HG02870 (cell line): ENCODE measurements at regions not wholly inside any gene's neighbourhood (a gene's known extent, or its start where the extent isn't known, plus 50 kb on each side); places are given as distances from the start of the nearest gene placed in this dataset.

ENCODE experiments used
- ATAC-seq: cut with Tn5 transposase; IDR thresholded peaks from one replicate; pipeline ENCODE4 v1.9.1; 2021; ENCODE audit warnings: mild to moderate bottlenecking, moderate library complexity; ENCODE audit not compliant: unreplicated experiment

DNA sequence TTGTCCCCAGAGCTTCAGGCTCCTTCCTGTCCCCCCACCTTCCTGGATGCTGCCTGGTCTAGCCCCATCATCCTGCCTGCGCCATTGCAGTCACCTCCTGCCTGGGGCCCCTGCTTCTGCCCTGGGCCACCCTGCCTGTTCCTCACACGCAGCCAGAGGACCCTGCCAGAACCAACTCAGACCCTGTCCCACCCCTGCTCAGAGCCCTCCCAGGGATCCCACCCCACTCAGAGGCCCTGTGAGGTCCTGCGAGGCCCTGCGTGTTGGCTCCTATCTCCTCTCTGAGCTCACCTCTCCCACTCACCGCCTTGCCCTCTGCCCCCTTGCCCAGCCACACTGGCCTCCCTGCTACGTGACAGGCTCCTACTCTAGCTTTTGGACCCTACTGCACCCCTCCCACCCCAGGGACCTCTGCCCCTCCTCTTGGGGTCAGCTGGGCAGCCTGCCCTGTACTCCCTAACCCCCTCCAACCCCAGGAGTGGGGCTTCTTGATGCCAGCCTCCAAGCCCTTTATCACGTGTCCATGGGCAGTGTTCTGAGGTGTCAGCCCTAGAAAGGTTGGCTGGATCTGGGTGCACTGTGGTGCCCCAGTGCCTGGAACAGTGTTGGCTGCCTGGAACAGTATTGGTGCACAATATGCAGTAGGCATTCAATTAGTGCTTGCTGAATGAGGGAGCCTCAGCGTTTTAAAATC is 68.3 kb downstream of the CEBPB start:
- no peak for ATAC-seq

DNA sequence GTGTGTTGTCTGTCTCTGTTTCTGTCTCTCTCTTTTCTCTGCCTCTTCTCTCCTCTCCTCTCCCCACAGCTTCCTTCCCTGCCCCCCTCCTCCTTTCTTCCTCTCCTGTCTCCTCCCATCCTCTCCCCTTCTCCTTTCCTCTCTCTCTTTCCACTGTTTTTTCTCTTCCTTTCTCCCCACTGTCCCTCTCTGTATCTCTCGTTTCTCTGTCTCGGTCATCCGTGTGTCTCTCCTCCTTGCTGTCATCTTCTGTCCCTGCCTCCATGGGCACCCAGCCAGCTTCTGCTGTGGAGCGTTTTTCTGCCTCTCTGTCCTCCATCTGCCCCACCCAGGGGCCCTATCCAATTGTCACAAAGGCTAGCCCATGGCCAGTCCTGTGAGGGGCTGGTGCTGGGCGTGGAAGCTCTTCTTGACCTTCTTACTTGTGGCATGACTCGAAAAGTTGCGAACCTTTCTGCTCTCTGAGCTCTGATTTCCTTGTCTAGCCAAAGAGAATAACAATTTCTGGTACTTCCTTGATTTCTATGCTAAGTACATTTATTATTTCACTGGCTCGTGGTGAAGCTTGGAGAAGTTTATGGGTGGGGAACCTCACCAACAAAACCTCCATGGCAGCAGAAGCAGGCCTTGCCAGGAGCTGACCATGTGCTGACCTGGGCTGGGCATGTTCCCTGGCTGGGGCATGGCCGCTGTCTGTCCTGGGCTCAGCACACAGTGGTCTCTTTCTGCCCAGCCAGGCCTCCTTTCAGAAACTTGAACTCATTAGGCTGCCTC is 69.3 kb downstream of the CEBPB start:
- no peak for ATAC-seq

DNA sequence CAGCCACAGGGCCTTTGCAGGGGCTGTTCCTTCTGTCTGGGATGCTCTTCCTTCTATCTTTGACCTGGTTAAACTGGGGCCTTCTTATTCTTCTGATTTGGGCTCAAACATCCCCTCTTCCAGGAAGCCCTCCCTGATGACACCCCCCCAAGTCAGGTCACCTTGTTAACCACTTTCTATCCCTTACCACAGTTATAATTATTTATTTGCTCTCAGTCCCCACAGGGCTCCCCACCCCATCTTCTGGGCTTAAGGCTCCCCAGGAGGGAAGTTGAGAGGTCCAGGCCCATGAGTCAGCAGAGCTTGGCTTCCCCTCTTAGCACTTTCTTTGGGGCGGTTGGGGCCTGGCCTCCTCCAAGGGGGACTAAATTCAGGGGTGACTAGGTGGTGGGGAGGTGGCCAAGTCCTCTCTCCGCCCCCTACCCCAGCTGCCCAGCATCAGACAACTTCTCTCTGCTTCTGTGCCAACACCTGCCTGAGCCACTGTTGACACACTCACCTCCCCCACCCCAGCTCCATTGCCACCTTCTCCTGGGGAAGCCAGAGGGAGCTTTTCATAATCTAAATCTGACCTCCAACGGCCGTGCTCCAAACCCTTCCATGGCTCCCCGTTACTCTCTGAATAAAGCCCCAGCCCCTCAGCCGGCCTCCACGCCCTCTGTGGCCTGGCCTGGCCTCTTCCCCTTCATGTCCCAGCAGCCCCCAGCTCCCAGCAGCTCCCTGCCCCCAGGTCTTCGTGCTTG is 70.0 kb downstream of the CEBPB start:
- ATAC-seq, result no peak

DNA sequence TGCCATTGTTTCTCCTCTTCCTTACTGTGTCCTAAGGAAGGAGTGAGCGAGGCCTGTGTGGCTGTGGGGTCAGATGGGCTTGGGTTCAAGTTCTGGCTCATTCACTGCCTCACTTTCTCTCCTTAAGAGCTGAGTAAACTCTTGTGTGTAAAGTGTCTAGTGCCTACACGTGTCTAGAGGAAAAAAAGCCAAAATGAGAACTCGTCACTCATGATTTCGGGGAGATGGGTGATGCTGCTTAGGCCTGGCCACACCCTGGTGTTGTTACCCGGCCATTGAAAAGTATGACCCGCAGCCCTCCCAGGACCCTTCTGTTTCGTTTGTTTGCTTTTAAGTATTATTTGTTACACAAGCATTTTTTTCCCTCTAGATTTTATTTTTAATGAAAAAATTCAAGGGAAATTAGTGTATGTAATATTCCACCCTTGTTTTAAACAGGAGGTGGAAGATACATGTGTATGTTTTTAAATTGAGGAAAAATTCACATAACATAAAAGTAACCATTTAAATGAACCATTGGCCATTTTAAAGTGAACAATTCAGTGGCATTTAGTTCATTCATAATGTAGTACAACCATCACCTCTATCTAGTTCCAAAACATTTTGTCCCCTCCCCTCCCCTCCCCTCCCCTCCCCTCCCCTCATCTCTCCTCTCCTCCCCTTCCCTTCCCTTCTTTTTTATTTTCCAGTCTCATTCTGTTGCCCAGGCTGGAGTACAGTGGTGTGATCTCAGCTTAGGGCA is 71.0 kb downstream of the CEBPB start:
- no peak for ATAC-seq

DNA sequence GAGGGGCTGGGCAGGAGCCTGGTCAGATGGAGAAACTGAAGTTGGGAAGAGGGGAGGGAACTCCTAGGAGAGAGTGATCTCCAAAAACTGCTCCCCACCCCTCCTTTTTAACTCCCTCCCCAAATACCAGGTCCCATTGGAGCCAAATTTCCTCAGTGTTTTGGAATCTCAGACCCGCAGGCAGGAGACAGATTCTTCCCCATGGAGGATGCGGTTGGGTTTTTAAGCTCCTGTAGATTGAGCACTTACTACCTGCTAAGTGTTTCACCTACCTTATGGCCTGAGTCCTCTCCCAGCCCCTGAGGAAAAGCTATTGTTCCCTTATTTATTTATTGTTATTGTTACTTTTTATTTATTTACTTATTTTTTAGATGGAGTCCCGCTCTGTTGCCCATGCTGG is 73.2 kb downstream of the CEBPB start:
- no peak for ATAC-seq

DNA sequence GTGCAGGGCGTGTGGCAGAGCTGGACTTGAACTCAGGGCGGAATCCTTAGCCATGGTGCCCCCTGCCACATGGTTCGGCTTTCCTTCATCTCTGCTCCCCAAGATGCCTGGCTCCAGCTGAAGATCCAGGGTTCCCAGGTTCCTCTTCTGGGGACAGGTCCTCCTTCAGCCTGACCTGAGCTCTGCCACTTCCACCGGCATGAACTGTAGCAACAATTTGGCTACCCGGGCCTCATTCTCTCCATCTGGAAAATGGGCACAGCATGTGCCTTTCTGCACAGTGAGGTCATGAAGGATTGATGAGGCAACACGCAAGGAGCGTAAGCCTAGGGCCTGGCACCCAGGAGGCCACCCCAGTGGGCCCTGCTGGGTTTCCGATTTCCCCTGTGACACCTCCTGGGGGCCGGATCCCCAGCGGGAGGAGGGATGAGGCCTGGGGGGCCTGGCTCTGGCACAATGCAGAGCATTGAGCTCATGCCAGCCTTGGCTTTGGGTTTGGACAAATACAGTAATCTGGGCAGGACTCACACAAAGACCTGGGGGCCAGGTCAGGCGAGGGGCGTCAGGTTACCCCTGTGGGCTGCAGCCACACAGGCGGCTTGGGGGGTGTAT is 74.0 kb downstream of the CEBPB start:
- no peak for ATAC-seq

DNA sequence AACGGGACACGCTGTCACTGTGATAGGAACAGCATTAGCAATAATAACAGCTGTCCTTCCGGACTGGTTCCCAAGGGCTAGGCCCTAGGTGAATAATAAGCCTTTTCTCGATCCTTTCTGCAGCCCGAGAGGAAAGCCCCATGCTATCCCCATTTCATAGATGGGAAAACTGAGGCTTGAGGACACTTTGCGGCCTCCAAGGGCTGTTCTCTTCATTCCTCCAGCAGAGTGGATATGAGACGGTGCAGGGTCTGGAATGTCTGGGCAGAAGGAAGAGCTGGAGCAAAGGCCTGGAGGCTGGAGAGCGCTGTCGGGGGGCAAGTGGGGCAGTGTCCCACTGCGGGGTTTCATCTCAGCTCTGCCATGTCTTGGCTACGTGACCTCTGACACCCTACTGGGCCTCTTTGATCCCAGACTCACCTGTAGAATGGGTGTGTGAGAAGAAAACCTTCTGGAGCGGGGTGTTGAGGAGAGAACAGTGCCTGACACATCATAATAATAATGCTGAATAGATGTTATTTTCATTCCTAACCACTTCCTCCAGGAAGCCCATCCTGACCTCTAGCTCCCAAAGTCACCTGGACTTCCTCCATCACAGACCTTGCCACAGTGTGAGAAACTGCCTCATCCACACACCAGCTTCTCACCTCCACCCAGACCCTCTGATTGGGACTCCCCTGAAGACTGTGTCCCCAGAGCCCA is 74.8 kb downstream of the CEBPB start:
- ATAC-seq, result no peak

DNA sequence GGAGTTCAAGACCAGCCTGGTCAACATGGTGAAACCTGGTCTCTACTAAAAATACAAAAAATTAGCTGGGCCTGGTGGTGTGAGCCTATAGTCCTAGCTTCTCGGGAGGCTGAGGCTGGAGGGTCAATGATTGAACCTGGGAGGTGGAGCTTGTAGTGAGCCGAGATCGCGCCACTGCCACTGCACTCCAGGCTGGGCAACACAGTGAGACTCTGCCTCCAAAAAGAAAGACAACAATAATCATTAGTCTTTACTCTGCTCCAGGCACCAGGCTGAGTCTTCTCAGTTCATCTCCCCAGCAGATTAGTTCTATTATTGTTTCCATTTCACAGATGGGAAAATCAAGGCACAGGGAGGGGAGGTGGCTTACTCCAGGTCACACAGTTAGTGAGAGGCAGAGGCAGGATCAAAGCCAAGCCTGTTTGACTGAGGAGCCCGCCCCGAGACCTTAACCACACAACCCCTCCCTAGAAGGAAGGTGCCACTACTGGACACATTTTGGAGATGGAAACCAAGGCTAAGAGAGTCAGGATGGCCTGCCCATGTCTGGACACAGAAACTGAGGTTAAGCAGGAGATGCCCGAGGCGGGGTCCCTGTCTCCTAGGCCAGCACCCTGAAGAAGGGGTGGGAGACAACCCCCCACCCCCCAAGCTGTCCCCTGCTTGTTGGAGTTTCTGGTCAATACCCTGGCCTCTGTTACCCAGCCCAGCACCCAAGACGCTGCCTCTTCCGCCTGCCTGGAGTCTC is 75.8 kb downstream of the CEBPB start:
- ATAC-seq, result no peak

DNA sequence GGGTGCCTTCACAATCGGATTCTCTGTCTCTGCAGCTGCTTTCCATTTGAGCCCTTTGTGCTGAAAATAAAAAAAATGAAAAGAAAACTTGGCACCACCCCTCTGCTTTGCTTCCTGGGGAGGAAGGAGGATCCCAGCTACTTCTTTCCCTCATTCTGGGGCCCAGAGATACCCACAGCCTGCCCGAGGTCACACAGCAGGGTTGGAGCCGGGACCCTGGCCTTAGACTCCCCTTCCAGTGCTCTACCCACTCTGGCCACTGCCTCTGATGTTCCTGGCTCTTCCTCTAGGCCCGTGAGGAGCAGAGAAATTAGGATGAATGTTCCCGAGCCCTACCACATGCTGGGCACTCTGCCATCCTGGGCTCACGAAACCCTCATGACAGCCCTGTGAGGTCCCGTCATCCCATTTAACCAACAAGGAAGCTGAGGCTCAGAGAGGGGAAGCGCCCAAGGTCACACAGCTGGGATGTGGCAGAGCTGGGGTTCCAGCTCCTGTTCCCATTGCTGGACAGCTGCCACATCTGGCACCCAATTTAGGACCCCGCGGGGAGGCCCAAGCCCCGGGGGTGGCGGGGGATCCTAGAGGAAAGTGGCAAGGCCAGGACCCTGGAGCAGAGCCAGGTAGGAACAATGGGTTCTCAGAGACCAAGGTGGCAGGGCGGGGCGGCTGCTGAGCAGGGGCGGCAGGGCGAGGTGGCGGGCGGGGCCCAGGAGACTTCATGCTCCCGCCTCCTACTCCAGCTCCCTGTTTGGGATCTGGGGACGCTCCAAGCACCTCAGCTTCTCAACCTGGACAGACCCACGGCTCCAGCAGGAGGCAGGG is 76.6 kb downstream of the CEBPB start:
- ATAC-seq, result no peak

DNA sequence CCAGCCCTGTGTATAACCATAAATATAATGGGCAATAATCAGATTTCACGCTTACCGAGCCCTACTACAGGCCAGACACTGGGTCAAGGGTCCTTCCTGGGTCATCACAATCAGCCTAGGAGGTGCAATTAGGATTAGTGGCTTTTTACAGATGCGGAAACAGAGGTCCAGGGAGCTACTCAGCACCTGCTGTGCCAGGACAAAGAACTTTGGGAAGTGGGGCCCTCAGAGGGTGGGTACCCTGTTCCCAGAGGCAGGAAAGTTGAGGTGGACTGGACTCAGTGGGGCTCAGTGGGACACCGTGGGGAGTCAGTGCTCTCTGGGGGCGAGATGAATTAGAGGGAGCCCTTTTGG is 77.2 kb downstream of the CEBPB start:
- no peak for ATAC-seq

DNA sequence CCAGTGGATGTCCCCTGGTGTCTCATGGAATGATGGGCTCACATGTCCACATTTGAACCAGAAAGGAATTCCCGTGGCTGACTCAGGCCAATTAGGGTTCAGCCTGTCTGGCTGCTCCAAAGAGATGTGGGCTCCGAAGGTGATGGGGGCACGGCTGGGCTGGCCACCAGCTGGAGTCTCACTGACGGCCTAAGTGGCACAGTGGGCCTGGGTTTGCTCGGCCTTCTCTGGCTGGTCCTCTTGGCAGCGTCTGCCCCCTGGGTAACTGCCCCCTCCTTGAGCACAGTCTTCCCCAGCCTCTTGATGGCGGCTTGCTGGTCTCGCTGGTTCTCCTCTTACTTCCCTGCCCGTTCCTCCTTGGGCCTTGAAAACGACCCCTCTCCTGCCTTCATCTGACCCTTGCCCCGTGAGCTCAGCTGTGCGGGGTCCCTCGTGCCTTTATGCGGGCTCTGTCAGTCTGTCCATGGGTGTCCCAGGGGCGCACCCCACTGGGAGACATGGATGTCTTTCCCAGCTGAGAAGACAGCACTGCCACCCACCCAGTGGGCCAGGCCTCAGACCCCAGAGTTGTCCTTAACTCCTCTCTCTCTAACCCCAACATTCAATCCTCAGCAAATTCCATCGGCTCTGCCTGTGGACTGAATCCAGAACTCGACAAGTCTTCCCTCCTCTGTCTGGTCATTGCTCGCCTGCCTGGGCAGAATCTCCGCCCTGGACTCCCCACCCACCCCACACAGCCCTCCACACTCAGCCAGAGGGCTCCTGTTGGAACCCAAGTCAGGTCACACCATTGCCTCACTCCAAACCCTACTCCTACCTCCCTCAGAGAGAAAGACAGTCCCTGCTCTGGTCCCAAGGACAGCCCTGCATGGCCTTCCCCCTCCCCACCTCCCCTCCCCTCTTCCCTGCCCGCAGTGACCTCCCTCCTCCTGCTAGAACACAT is 78.7 kb downstream of the CEBPB start:
- ATAC-seq, result no peak

DNA sequence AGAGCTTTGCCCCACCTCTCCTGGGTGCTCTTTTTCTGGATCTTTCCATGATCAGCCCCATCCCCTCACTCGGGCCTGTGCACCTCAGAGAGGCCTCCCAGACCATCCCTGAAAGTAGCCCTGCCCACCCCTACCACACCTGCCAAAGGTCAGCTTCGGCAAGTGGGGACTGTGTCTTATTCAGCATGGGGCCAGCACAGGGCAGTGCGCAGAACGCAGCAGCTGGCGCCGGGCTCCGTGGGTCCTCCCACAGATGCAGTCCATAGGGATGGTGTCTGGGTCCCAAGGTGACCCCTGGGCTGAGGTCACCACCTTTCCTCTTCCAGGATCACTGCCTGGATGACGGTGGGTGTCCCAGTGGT is 79.4 kb downstream of the CEBPB start:
- ATAC-seq, result no peak

DNA sequence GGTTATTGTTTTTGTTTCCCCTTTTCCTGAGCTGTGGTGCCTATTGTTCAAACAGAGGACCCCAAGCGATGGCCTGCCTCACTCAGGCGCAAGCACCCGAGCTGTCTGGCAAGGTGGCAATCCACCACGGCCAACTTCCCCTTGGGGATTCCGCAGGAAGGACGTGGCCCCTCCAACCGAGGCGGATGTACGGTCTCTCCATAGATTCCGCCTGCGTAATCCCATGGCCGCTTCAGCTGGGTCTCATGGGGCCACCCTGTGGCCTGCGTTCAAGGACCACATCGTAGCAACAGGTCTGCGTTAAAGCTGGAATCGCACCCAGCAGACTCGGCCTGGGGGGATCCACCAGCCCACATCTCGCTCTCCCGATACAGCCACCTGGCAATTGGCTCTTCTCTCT is 79.9 kb downstream of the CEBPB start:
- no peak for ATAC-seq

DNA sequence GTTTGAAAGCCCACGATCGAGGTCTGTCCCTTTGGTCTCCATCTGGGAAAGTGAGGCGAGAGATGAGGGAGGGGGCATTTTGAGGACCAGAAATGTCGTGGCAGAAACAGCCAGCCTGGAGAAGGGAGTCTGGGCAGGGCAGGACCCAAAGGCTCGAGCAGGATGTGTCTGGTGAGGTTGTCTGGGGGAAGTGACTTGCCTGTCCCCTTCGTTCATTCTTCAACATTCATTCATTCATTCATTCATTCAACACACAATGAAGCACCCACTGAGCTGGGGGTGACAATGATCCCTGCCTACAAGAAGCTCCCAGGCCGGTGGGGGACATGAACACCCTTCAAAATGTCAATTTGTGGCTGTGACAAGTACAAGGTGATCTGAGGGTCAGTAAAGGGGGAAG is 80.5 kb downstream of the CEBPB start:
- ATAC-seq, result no peak

DNA sequence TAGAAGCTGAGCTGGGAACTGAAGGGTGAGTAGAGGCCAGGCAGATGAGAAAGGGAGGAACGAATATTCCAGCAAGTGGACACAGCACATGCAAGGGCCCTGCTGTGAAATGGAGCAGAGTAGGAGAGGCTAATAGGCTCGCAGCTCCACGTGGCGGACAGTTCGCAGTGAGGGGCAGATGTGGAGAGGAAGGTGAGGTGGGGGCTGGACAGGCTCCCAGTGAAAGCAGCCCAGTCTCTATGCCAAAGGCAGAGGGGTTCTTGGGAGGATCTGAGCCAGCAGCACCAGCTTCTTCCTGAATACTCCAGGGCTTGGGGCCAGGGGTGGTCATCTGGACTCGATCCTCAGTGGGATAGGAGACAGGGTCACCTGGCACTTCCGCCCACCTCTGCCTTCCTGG is 81.0 kb downstream of the CEBPB start:
- no peak for ATAC-seq

DNA sequence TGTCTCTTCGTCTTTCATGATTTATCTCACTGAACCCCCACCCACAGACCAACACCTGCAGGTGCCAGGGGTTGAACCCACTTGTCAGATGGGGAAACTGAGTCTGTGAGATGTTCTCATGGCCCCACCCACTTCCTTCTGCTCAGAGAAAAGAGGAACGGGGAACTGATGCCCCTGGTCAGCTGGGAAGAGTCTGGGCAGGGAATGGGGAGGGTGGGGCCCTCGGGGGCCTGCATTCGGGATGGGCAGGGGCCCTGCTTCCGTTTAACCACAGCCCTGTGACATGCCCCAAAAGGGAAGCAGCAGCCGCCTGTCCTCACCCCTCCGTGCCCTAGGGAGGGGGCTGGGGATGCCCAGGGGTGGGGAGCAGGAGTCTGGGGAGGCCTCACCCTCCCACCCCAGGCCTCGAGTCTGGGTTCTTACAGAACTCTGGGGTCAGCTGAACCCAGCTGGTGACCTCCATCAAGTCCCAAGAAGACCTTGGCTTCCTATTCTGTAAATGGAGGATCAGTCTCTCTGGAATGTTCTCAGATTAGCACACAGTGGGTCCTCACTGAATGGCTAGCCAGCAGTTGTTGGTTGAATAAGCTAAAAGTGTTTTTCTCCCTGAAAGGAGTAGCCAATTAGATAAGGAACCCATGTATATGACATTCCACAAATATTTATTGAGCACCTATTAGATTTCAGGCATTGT is 81.5 kb downstream of the CEBPB start:
- no peak for ATAC-seq
